ENCODE measurements at regions not wholly inside any gene's neighbourhood (a gene's known extent, or its start where the extent isn't known, plus 50 kb on each side); places are given as distances from the start of the nearest gene placed in this dataset.

DNA sequence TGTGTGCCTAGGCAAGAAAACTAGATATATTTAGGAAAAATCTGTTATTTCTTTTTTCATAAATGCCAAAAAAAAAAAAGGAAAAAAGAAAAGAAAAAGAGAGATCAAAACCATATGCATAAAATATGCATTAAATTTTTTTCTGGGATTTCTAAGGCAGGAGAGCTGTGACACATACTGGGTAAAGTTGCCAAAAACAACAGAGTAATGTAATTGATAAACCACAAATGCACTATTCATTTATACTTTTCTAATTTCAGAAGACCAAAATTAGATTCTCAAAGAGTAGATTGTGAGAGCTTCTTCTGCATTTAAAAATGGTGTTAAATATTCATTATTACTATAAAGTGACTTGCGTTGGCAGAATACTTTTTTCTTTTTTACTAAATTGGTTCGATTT, 673.8 kb upstream of the MGAT4C start:
- Mint-ChIP-seq H3K9me3 (no peaks in the 10 kb centered on the region), H3K27me3 (no peaks in the 10 kb centered on the region), H3K27ac (no peak overlapping the region), H3K36me3 (ENCODE audit: low read depth) (no peaks in the 10 kb centered on the region), H3K4me3 (no peak overlapping the region), H3K4me1 (ENCODE audit: low read depth) (no peaks in the 10 kb centered on the region)

DNA sequence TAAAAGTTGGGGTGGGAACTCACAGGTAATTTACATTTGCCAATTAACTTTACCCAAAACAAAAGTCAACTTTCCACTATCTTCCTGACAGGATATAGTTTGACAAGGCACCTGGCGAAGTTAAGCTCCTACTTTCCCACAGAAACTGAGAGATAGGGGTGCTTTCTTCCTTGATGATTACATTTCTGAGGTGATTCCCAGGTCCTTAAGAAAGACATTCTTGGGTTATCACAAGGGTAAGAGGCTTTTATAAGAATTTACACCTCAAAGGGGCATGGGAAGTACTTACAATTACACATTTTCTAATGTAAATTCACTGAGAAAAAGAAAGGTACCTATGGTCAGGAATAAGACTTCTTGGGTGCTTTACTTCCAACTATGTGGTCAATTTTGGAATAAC, 660.9 kb upstream of the MGAT4C start:
- H3K27ac Mint-ChIP-seq = no peak overlapping the region
- peaks cover 4% of the 10 kb centered on the region for H3K9me3 Mint-ChIP-seq
- H3K4me1 Mint-ChIP-seq (ENCODE audit: low read depth) = no peaks in the 10 kb centered on the region
- H3K4me3 Mint-ChIP-seq = no peak overlapping the region
- no peaks in the 10 kb centered on the region for H3K27me3 Mint-ChIP-seq
- H3K36me3 Mint-ChIP-seq (ENCODE audit: low read depth) = no peaks in the 10 kb centered on the region

DNA sequence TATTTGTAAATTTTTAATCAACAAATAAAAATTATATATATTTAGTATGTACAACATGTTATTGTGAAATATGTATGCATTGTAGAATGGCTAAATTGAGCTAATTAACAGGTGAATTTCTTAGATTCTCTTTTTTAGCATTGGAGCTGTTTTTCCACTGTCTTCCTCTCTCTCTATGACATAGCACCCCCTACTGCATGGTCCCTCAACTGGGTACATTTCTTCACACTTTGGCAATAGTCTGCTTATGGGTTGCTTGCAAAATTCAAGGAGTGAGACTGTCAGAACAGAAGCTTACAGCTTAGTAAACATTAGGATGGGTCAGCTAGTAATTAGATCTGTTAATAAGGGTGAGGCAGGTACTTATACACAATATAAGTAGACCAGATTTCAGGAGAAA, 658.5 kb upstream of the MGAT4C start:
- Mint-ChIP-seq H3K4me1 (ENCODE audit: low read depth) (no peaks in the 10 kb centered on the region), H3K9me3 (no peaks in the 10 kb centered on the region), H3K36me3 (ENCODE audit: low read depth) (no peaks in the 10 kb centered on the region), H3K27me3 (no peaks in the 10 kb centered on the region), H3K27ac (no peak overlapping the region), H3K4me3 (no peak overlapping the region)

DNA sequence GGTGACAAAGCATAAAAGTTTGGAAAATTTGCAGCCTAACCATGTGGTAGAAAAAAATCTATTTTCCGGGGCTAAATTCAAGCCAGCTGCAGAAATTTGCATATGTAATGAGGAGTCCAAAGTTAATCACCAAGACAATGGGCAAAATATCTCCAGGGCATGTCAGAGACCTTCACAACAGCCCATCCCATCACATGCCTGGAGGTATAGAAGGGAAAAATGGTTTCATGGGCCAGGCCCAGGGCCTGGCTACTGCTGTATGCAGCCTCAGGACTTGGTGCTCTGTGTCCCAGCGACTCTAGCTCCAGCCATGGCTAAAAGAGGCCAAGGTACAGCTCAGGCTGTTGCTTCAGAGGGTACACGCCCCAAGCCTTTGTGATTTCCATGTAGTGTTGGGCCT, 655.8 kb upstream of the MGAT4C start:
- H3K36me3 Mint-ChIP-seq (ENCODE audit: low read depth) = no peaks in the 10 kb centered on the region
- peaks cover 5% of the 10 kb centered on the region for H3K9me3 Mint-ChIP-seq
- no peaks in the 10 kb centered on the region for H3K27me3 Mint-ChIP-seq
- H3K27ac Mint-ChIP-seq = no peak overlapping the region
- no peaks in the 10 kb centered on the region for H3K4me1 Mint-ChIP-seq (ENCODE audit: low read depth)
- no peak overlapping the region for H3K4me3 Mint-ChIP-seq

DNA sequence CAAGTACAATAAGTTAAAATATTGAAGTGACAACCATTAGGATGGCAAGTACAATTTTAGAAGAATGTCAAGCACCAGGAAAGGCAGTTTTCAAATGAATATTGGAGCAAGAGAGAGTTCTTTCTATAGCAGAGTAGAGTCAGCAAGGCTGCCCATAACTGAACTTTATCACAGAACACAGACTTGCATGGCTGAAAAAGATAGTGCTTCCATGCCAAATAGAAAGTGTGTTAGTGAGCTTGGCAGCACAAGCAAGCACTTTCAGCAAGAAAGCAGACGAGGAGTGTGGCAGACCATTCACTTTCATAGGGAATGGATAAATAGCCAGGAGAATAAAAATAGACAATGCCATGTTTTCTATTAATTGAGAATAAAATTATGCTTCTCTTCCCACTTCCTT, 647.0 kb upstream of the MGAT4C start:
- no peaks in the 10 kb centered on the region for H3K27me3 Mint-ChIP-seq
- no peaks in the 10 kb centered on the region for H3K4me1 Mint-ChIP-seq (ENCODE audit: low read depth)
- no peaks in the 10 kb centered on the region for H3K36me3 Mint-ChIP-seq (ENCODE audit: low read depth)
- H3K4me3 Mint-ChIP-seq = no peak overlapping the region
- peaks cover 8% of the 10 kb centered on the region for H3K9me3 Mint-ChIP-seq
- H3K27ac Mint-ChIP-seq = no peak overlapping the region

DNA sequence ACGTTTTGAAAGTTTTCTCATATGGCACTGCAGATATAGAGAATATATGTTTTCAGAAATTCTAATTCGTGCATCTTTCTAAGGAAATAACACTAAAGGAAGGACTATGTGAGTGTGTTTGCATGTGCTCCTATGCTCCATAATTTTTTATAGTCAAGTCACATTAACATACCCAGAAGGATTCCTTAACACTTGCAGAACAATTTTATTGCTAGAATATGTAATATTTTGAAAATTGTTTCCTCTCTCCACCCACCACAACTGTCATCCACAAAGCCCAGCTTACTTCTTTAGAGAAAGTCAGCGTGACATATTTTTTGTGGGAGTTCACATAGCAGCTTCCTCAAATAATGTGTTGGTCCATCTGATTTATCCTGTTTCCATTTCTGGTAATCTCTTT, 604.6 kb upstream of the MGAT4C start:
- H3K4me1 Mint-ChIP-seq (ENCODE audit: low read depth) = no peaks in the 10 kb centered on the region
- H3K27ac Mint-ChIP-seq = no peak overlapping the region
- H3K36me3 Mint-ChIP-seq (ENCODE audit: low read depth) = no peaks in the 10 kb centered on the region
- no peaks in the 10 kb centered on the region for H3K27me3 Mint-ChIP-seq
- no peak overlapping the region for H3K4me3 Mint-ChIP-seq
- peaks cover under 1% of the 10 kb centered on the region for H3K9me3 Mint-ChIP-seq

DNA sequence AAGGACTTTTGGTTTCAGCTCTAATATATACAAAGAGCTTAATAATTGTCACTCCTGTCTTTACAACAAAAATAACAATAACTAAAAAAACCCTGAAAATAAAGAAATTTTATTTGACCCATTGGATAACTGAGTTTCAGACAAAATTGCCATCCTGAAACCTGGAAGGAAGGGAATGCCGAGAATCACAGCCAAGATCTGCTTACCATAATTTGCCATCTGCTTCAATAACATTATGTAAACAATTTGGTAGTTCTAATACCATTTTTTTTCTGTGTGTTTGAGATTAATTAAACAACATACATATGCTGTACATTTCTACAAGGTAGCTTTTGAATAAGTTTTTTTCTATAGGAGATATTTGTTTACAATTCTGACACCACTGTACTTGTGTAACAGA, 596.3 kb upstream of the MGAT4C start:
- Mint-ChIP-seq H3K9me3 (no peaks in the 10 kb centered on the region), H3K4me3 (no peak overlapping the region), H3K27ac (no peak overlapping the region), H3K27me3 (no peaks in the 10 kb centered on the region), H3K4me1 (ENCODE audit: low read depth) (no peaks in the 10 kb centered on the region), H3K36me3 (ENCODE audit: low read depth) (no peaks in the 10 kb centered on the region)

DNA sequence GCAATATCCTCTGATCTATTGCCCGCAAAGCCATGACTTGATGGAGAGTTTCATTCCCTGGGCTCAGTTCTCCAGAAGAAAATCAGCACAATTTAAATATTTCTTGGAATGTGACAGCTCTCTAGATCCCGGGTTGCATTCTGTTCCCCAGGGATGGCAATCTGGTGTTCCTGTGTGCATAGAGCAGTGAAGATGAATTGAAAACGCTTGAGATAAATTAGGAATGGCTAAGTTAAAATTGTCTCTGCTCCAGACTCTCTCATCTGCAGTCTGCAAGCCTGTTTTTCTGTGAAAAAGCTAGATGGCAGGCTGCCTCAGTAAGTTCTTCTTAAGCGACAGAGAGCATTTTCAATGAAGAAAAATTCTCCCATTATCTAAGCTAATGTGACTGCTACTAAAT, 582.5 kb upstream of the MGAT4C start:
- no peak overlapping the region for H3K4me3 Mint-ChIP-seq
- H3K27me3 Mint-ChIP-seq = no peaks in the 10 kb centered on the region
- H3K36me3 Mint-ChIP-seq (ENCODE audit: low read depth) = no peaks in the 10 kb centered on the region
- H3K9me3 Mint-ChIP-seq = peaks cover 10% of the 10 kb centered on the region
- H3K4me1 Mint-ChIP-seq (ENCODE audit: low read depth) = no peaks in the 10 kb centered on the region
- H3K27ac Mint-ChIP-seq = no peak overlapping the region

DNA sequence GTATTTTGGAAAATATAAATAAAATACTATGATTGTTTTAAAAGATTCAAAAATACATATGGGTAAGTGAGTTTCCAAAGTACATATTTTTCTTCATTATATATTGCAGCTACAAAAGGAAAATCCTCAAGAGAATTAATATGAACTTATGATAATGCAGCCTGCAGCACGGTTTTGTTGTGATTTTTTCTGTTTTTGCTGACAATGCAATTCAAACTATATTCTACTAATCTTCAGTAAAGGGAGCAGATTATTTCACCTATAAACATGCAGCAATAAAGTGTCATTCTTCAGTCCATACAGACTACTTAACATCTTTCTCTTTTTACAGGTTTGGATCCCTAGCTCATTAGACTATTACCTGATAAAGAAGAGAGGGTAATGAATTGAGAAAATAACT, 582.1 kb upstream of the MGAT4C start:
- Mint-ChIP-seq H3K27me3 (no peaks in the 10 kb centered on the region), H3K4me1 (ENCODE audit: low read depth) (no peaks in the 10 kb centered on the region), H3K4me3 (no peak overlapping the region), H3K27ac (no peak overlapping the region), H3K36me3 (ENCODE audit: low read depth) (no peaks in the 10 kb centered on the region), H3K9me3 (peaks cover 10% of the 10 kb centered on the region)

DNA sequence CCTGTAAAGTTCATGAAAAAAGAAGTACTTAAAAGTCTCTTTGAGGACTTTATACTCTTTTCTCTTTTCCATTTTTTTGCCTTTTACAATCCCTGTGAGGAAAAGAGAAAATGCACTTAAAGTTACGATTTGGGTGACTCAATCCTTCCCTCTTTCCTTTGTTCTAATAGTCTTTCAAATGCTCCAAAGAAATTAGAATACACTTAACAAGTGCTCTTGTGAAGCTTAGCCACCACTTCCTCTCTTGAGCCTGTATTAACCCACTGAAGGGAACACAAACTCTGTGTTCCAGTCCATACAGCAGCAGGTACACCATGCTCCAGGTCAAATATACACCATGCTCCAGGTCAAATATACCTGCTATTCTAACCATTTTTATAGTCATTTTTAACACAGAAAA, 581.1 kb upstream of the MGAT4C start:
- H3K9me3 Mint-ChIP-seq = peaks cover 13% of the 10 kb centered on the region
- no peaks in the 10 kb centered on the region for H3K27me3 Mint-ChIP-seq
- H3K4me1 Mint-ChIP-seq (ENCODE audit: low read depth) = no peaks in the 10 kb centered on the region
- H3K36me3 Mint-ChIP-seq (ENCODE audit: low read depth) = no peaks in the 10 kb centered on the region
- H3K27ac Mint-ChIP-seq = no peak overlapping the region
- H3K4me3 Mint-ChIP-seq = no peak overlapping the region

DNA sequence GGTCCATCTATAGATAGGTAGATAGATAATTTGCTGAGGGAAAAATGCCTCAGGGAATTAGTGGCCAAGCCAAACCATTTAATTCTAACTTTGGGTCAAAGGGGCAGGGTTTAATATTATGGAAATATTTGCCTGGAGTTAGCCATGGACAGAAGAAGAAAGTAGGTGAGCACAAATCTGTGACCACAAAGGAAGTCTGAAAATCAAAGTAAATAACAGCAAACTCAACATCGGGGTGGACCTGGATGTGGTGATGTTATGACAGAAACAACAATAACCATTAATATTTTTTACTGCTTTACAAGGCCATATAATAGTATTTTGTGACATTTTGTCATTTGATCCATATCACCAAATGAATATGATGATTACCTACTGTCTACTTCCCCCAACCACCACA, 578.0 kb upstream of the MGAT4C start:
- Mint-ChIP-seq H3K9me3 (peaks cover 12% of the 10 kb centered on the region), H3K4me1 (ENCODE audit: low read depth) (no peaks in the 10 kb centered on the region), H3K36me3 (ENCODE audit: low read depth) (no peaks in the 10 kb centered on the region), H3K27ac (no peak overlapping the region), H3K4me3 (no peak overlapping the region), H3K27me3 (no peaks in the 10 kb centered on the region)

DNA sequence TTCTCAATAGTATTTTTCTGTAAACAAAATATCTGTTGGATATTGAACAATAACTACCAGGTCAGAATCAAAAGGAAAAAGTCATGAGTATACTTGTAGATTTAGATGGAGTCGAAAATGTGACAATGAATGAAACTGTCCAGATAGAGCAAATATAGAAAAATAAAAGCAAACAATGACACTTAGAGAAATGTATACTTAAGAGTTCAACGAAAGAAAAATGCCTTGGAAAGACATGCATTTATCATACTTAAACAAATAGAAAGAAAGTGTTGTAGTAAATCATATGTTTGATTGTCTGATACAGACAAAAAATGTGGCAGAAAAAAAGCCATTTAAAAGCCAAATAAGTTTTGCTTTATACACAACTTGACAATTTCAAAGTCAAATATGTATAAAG, 571.2 kb upstream of the MGAT4C start:
- no peak overlapping the region for H3K4me3 Mint-ChIP-seq
- H3K27ac Mint-ChIP-seq = no peak overlapping the region
- H3K9me3 Mint-ChIP-seq = peaks cover 7% of the 10 kb centered on the region
- no peaks in the 10 kb centered on the region for H3K4me1 Mint-ChIP-seq (ENCODE audit: low read depth)
- no peaks in the 10 kb centered on the region for H3K27me3 Mint-ChIP-seq
- no peaks in the 10 kb centered on the region for H3K36me3 Mint-ChIP-seq (ENCODE audit: low read depth)

DNA sequence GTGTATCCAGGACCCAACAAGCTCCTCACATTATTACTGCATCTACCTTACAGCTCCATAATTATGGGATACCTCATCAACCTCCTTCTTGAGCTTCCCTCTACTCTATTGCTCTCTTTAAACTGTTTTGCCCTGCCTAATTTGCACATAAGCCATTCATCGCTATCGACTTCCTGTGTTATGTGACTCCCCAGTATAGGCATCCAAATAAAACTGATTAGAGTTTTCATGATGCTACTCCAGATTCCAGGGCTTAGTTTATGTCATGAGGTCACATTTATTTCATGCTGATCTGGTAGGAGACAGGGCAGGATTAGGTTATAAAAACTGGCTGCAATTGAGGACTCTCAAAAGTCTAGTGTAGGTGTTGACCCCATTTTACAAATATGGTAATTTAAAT, 569.9 kb upstream of the MGAT4C start:
- Mint-ChIP-seq H3K4me3 (no peak overlapping the region), H3K36me3 (ENCODE audit: low read depth) (no peaks in the 10 kb centered on the region), H3K27ac (no peak overlapping the region), H3K4me1 (ENCODE audit: low read depth) (no peaks in the 10 kb centered on the region), H3K27me3 (no peaks in the 10 kb centered on the region), H3K9me3 (peaks cover 7% of the 10 kb centered on the region)

DNA sequence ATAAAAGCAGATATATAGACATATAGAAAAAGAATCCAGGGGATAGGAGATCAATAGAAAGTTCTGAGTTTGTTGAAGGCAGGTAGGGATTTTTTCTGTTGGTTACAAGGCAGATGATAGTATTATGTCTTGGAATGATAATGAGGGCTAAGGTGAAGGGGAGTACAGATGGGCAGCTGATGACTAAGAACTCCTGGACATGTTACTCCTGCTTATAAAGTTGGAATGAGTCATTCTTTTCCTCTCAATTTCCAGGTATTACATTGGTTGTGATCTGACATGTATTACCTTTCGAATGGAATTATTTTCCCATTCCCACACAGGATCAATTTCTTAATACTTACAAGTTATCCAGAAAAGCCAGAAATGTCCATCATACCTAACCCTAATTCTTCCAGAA, 545.2 kb upstream of the MGAT4C start:
- no peaks in the 10 kb centered on the region for H3K36me3 Mint-ChIP-seq (ENCODE audit: low read depth)

DNA sequence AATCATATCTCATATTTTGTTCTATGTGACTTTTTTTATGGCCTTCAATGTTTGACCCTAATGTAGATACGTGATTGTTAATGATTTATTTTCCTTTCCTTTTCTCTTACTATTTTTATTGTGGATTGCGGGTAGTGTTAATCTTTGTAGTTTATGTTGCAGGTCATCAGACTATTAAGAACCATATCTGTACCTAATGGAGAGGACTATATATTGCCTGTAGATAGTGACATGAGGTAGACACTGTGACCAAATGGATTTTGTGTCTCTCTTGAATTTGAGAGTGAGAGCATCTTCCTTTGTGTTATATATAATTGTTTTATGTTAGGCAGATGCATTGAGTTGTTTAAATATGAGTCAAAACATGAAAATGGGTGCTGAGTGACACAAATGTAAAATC, 543.4 kb upstream of the MGAT4C start:
- Mint-ChIP-seq H3K36me3 (ENCODE audit: low read depth) (no peaks in the 10 kb centered on the region), H3K4me1 (ENCODE audit: low read depth) (no peaks in the 10 kb centered on the region), H3K9me3 (no peaks in the 10 kb centered on the region), H3K4me3 (no peak overlapping the region), H3K27me3 (no peaks in the 10 kb centered on the region), H3K27ac (no peak overlapping the region)

More for the DNA sequence above, 545.2 kb upstream of the MGAT4C start:
- Mint-ChIP-seq H3K27ac (no peak overlapping the region), H3K27me3 (no peaks in the 10 kb centered on the region), H3K9me3 (peaks cover 2% of the 10 kb centered on the region), H3K4me1 (ENCODE audit: low read depth) (no peaks in the 10 kb centered on the region), H3K4me3 (no peak overlapping the region)

DNA sequence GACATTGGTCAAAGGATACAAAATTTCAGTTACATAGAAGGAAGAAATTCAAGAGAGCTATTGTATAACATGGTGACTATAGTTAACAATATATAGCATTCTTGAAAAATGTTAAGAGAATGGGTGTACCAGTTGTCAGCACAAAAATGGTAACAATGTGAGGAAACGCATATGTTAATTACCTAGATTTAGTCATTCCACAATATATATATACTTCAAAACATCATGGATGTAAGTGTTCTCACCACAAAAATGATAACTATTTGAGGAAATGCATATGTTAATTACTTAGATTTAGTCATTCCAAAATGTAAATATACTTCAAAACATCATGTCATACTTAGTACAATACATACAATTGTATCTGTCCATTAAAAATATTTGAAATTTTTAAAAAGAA, 540.4 kb upstream of the MGAT4C start:
- Mint-ChIP-seq H3K27ac (no peak overlapping the region), H3K27me3 (no peaks in the 10 kb centered on the region), H3K9me3 (no peaks in the 10 kb centered on the region), H3K4me3 (no peak overlapping the region), H3K4me1 (ENCODE audit: low read depth) (no peaks in the 10 kb centered on the region), H3K36me3 (ENCODE audit: low read depth) (no peaks in the 10 kb centered on the region)

DNA sequence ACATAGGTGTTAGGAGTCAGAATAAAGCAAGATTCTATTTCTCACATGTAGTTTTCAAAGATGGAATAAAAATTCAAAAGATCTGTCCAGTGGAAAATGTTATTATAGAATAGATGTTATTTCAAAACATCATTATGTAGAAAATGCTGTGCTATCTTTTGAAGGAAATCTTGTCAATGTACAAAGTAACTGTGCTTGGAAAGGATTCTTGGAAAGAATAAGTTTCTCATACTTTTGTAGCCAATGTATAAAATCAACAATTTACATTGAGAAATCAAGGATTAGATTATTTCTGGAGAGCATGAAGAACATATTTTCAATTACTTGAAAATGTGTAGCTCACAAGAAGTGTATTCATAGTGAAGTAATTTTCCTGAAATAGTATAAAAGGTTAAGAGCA, 532.5 kb upstream of the MGAT4C start:
- H3K4me1 Mint-ChIP-seq (ENCODE audit: low read depth) = no peaks in the 10 kb centered on the region
- H3K4me3 Mint-ChIP-seq = no peak overlapping the region
- no peaks in the 10 kb centered on the region for H3K36me3 Mint-ChIP-seq (ENCODE audit: low read depth)
- no peaks in the 10 kb centered on the region for H3K9me3 Mint-ChIP-seq
- no peak overlapping the region for H3K27ac Mint-ChIP-seq
- no peaks in the 10 kb centered on the region for H3K27me3 Mint-ChIP-seq
